HepG2 (cell line): ENCODE measurements at regions not wholly inside any gene's neighbourhood (a gene's known extent, or its start where the extent isn't known, plus 50 kb on each side); places are given as distances from the start of the nearest gene placed in this dataset.
"Not testable (repeated sequence)": the region's sequence is repeated elsewhere in the genome, so short reads cannot be mapped to it uniquely, and the experiment has no call there.

ENCODE experiments used
- ATAC-seq: fragments of 200-7000 bp; cut with Tn5 transposase; 3 replicates; pipeline ENCODE4 v1.9.1; 2020; ENCODE audit warnings: mild to moderate bottlenecking, moderate library complexity
- BruUV-seq: library from RNA; stranded (reverse); fragments of 400-500 nt; replicated peaks from 2 replicates; lab custom pipeline; 2021; lab: Mats Ljungman, UMichigan
- CTCF ChIA-PET: fragments of 300-600 bp; formaldehyde crosslinking; extraction: SDS; loops from one replicate; lab custom pipeline; 2021; ENCODE audit warnings: low total read pairs, inconsistent platforms, low intra/inter-chr PET ratio; lab: Yijun Ruan, JAX
- POLR2A ChIA-PET: fragments of 350-600 bp; sonication (Branson Sonifier 250); formaldehyde crosslinking; loops from one replicate; lab custom pipeline; 2020; ENCODE audit warnings: antibody characterized with exemption, inconsistent platforms; lab: Yijun Ruan, JAX
- DNase-seq: peaks from one replicate; pipeline ENCODE4 v3.0.0-alpha.2; 2015; ENCODE audit warnings: low spot score
- FAIRE-seq: peaks from 3 replicates; lab custom pipeline; 2011; peaks lifted over from hg19 to GRCh38; lab: Jason Lieb, UNC
- H2AFZ ChIP-seq: one replicate; pipeline ENCODE4 v1.6.1; 2011; ENCODE audit warnings: low read length, inconsistent platforms
- H3K27ac ChIP-seq: fragments of 300-600 bp; 3 replicates; pipeline ENCODE4 v1.8.0; 2011; ENCODE audit warnings: mixed run types, mild to moderate bottlenecking, mixed read lengths, low read length, inconsistent platforms; ENCODE audit not compliant: insufficient read depth; ENCODE audit errors: extremely low read length
- H3K27me3 ChIP-seq, 2 experiments: fragments of 200-600 bp in 1 of 2; 2 replicates in 1 of 2; 3 replicates in 1 of 2; pipeline versions ENCODE4 v1.6.0 to v1.8.0; 2011; ENCODE audit warnings: low read length in 2 of 2, mild to moderate bottlenecking in 2 of 2, moderate library complexity in 2 of 2, inconsistent platforms in 1 of 2; ENCODE audit not compliant: insufficient read depth in 2 of 2, control insufficient read depth in 1 of 2
- H3K36me3 ChIP-seq, 2 experiments: fragments of 200-600 bp in 1 of 2; replicated peaks in 1 of 2; 2 replicates in 1 of 2; 3 replicates in 1 of 2; pipeline versions ENCODE4 v1.5.1 to v1.8.0; 2011; ENCODE audit warnings: low read length in 2 of 2, inconsistent platforms in 1 of 2; ENCODE audit not compliant: insufficient read depth in 2 of 2, control insufficient read depth in 1 of 2
- H3K4me1 ChIP-seq: 2 replicates; pipeline ENCODE4 v1.5.1; 2012; ENCODE audit warnings: low read length, inconsistent platforms; ENCODE audit not compliant: insufficient read depth
- H3K4me2 ChIP-seq: 2 replicates; pipeline ENCODE4 v1.6.0; 2011; ENCODE audit warnings: low read depth, low read length, inconsistent platforms
- H3K4me3 ChIP-seq, 3 experiments: fragments of 200-600 bp in 1 of 3; sonication (generic), shearing (Covaris generic) in 1 of 3; replicated peaks in 1 of 3; 2 replicates each; pipeline ENCODE4 v1.5.1; 2011 to 2016; ENCODE audit warnings: low read length in 3 of 3, inconsistent platforms in 2 of 3, low read depth in 2 of 3, mild to moderate bottlenecking in 2 of 3, control low read depth in 1 of 3, mixed read lengths in 1 of 3; ENCODE audit not compliant: insufficient read depth in 1 of 3
- H3K79me2 ChIP-seq: one replicate; pipeline ENCODE4 v1.6.1; 2011; ENCODE audit warnings: low read length, inconsistent platforms; ENCODE audit not compliant: insufficient read depth
- H3K9ac ChIP-seq: 2 replicates; pipeline ENCODE4 v1.6.0; 2011; ENCODE audit warnings: mild to moderate bottlenecking, low read depth, low read length, inconsistent platforms; ENCODE audit not compliant: insufficient read depth
- H3K9me3 ChIP-seq: 2 replicates; pipeline ENCODE4 v1.5.1; 2012; ENCODE audit warnings: mild to moderate bottlenecking, low read length
- H4K20me1 ChIP-seq: 2 replicates; pipeline ENCODE4 v1.6.0; 2011; ENCODE audit warnings: inconsistent platforms, mild to moderate bottlenecking, low read length, moderate library complexity; ENCODE audit not compliant: insufficient read depth
- HNRNPLL ChIP-seq: fragments of 200-400 bp; formaldehyde crosslinking; IDR thresholded peaks from 2 replicates; pipeline ENCODE4 v1.6.1; 2017; ENCODE audit warnings: mild to moderate bottlenecking, low read depth, low read length; ENCODE audit not compliant: poor library complexity, severe bottlenecking
- KAT7 ChIP-seq: IDR thresholded peaks from 2 replicates; pipeline ENCODE4 v1.6.1; 2018; ENCODE audit warnings: borderline replicate concordance, missing compliant biosample characterization
- PITX1 ChIP-seq: sonication (generic); formaldehyde crosslinking; IDR thresholded peaks from 2 replicates; pipeline ENCODE4 v1.5.1; 2020; ENCODE audit warnings: mild to moderate bottlenecking, missing genetic modification reagents
- SOX5 ChIP-seq: IDR thresholded peaks from 2 replicates; pipeline ENCODE4 v1.6.1; 2016; ENCODE audit warnings: borderline replicate concordance
- U2AF1 ChIP-seq: fragments of 200-400 bp; formaldehyde crosslinking; optimal IDR thresholded peaks from 2 replicates; pipeline ENCODE3; 2017; ENCODE audit warnings: mild to moderate bottlenecking, low read depth, low read length
- ZNF281 ChIP-seq: sonication (generic); formaldehyde crosslinking; IDR thresholded peaks from 2 replicates; pipeline ENCODE4 v1.4.0; 2020; ENCODE audit warnings: missing genetic modification reagents, borderline replicate concordance
- ZNF430 ChIP-seq: sonication (generic); formaldehyde crosslinking; IDR thresholded peaks from 2 replicates; pipeline ENCODE4 v1.9.0; 2021; ENCODE audit warnings: mild to moderate bottlenecking, missing genetic modification reagents
- ZNF577 ChIP-seq: sonication (generic); formaldehyde crosslinking; IDR thresholded peaks from 2 replicates; pipeline ENCODE4 v1.4.0; 2020; ENCODE audit warnings: mild to moderate bottlenecking, low read depth, missing genetic modification reagents, borderline replicate concordance
- ZNF800 ChIP-seq: sonication (generic); formaldehyde crosslinking; IDR thresholded peaks from 2 replicates; pipeline ENCODE4 v1.4.0; 2020; ENCODE audit warnings: missing genetic modification reagents
- WGBS: methylation state at CpG from one replicate; pipeline ENCODE4 v1.1.6; 2017; ENCODE audit warnings: low lambda C conversion rate; 5-methylcytosine and 5-hydroxymethylcytosine counted together
- in situ Hi-C: cut with HindIII; loops from 2 replicates; pipeline ENCODE4 v1.10.0; 2017; ENCODE audit warnings: low pct_unique_long_range_greater_than_20kb; ENCODE audit not compliant: extremely low pct_ligation_motif_present
- intact Hi-C: fragments of 100-400 bp; cut with micrococcal nuclease; formaldehyde crosslinking; loops from one replicate; pipeline ENCODE4 v1.10.0; 2022; ENCODE audit not compliant: unreplicated experiment

- H2AFZ ChIP-seq, H4K20me1 ChIP-seq, H3K9ac ChIP-seq, H3K4me1 ChIP-seq, H3K27ac ChIP-seq, CTCF ChIA-PET, H3K4me2 ChIP-seq, H3K4me3 ChIP-seq, H3K9me3 ChIP-seq, BruUV-seq, intact Hi-C loops, H3K79me2 ChIP-seq, FAIRE-seq, POLR2A ChIA-PET, DNase-seq, in situ Hi-C loops, H3K27me3 ChIP-seq, ATAC-seq, H3K36me3 ChIP-seq: not testable (repeated sequence)
- 12% methylated on average over 7 of the region's 7 CpGs for WGBS
Measured at GRCh38 chr18:25470756-25471524, 119.0 kb upstream of the ZNF521 start.

- H3K27me3 ChIP-seq = no peaks in the 10 kb centered on the region
- no peaks in the 10 kb centered on the region for H3K36me3 ChIP-seq
- BruUV-seq = no TSS peak
- WGBS = 22% methylated on average over 7 of the region's 7 CpGs
- in situ Hi-C loops = no loop called here
- FAIRE-seq (no peak), DNase-seq (no peak), ATAC-seq (no peak)
- H3K4me3 ChIP-seq = no peak overlapping the region
- H3K27ac ChIP-seq = no peak overlapping the region
- no peaks in the 10 kb centered on the region for H3K79me2 ChIP-seq
- H3K4me1 ChIP-seq = no peaks in the 10 kb centered on the region
- ChIA-PET CTCF (no interaction called here), POLR2A (no interaction called here)
- no peaks in the 10 kb centered on the region for H4K20me1 ChIP-seq
- H3K4me2 ChIP-seq = no peak overlapping the region
- H3K9me3 ChIP-seq = no peaks in the 10 kb centered on the region
- intact Hi-C loops = no loop called here
- H2AFZ ChIP-seq = no peak overlapping the region
- H3K9ac ChIP-seq = no peak overlapping the region
- no peak for TF ChIP-seq U2AF1
- no peak for TF ChIP-seq ZNF281 (CRISPR knock-in tag)
- no peak for TF ChIP-seq ZNF577
- no peak for TF ChIP-seq HNRNPLL
- no peak for TF ChIP-seq ZNF430 (CRISPR knock-in tag)
- TF ChIP-seq SOX5 = no peak
- no peak for TF ChIP-seq PITX1
- no peak for TF ChIP-seq ZNF800
- no peak for TF ChIP-seq KAT7 (CRISPR knock-in tag)
Measured at GRCh38 chr18:25470062-25470461, 118.1 kb upstream of the ZNF521 start.
